HG02884 (cell line): ENCODE measurements at regions not wholly inside any gene's neighbourhood (a gene's known extent, or its start where the extent isn't known, plus 50 kb on each side); places are given as distances from the start of the nearest gene placed in this dataset.

ENCODE experiments used
- ATAC-seq: cut with Tn5 transposase; IDR thresholded peaks from one replicate; pipeline ENCODE4 v1.9.1; 2021; ENCODE audit warnings: mild to moderate bottlenecking, moderate library complexity; ENCODE audit not compliant: unreplicated experiment

GRCh38 chr1:164475834-164476233 is 83.2 kb upstream of the PBX1 start:
- no peak for ATAC-seq

GRCh38 chr1:164477343-164477742 is 81.6 kb upstream of the PBX1 start:
- ATAC-seq, result no peak

- ATAC-seq, result no peak
These were observed 79.7 kb upstream of the PBX1 start for GRCh38 chr1:164479242-164479641.

DNA sequence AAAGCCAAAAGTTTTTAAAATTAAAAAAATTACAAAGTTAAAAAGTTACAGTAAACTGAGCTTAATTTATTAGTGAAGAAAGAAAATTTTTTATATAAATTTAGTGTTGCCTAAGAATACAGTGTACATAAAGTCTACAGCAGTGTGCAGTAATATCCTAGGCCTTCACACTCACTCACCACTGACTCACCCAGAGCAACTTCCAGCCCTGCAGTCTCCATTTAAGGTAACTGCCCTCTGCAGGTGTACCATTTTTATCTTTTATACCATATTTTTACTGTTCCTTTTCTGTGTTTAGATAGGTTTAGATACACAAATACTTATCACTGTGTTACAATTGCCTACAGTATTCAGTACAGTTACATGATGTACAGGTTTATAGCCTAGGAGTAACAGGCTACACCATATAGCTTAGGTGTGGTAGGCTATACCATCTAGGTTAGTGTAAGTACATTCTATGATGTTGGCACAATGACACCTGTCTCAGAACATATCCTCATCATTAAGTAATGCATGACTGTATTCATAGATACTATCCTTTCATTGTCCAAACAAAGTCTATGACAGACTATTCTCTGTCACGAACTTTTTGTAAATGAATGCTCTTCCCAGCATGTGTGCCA is 78.6 kb upstream of the PBX1 start:
- no peak for ATAC-seq

DNA sequence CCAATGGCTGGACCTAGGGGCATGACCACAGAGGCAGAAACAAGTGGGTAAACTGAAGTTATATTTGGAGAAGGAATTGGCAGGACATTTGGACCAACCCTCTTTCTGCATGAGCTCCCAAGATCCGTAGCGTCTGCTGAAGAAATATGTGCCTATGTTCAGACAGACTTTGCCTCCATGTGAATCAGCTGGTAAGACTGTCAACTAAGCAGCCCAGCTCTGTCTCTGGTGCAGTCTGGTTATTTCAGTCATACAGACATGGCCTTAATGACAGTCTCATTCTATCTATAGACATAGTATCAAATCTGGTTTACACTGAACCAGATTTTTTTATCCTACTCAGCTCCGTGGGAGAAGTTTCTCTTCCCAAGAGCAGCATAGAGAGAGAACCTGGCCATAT is 63.1 kb upstream of the PBX1 start:
- ATAC-seq, result no peak

GRCh38 chr1:164498792-164499191 is 60.2 kb upstream of the PBX1 start:
- ATAC-seq, result no peak

DNA sequence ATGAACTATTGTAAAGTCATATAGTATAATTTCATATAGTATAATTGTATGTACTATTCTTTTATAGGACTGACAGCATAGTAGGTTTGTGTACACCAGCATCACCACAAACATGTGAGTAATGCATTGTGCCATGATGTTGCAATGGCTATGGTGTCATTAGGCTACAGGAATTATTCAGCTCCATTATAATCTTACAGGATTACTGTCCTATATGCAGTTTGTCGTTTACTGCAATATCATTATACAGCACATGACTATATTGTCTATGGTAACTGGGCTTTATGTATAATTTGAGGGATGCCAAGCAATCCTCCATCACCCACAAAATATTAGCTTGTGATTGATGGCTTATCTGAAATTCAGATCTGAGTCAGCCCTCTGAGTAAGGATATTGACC is 54.2 kb upstream of the PBX1 start:
- no peak for ATAC-seq
